Kidney epithelial cell (primary cell): ENCODE measurements at regions not wholly inside any gene's neighbourhood (a gene's known extent, or its start where the extent isn't known, plus 50 kb on each side); places are given as distances from the start of the nearest gene placed in this dataset.

ENCODE experiments used
- DNase-seq: peaks from one replicate; pipeline ENCODE4 v3.0.0-alpha.2; 2010; ENCODE audit warnings: low read depth
- H3K27me3 ChIP-seq: 2 replicates; pipeline ENCODE4 v1.6.0; 2011; ENCODE audit warnings: low read length; ENCODE audit not compliant: control insufficient read depth, insufficient read depth
- H3K36me3 ChIP-seq: 2 replicates; pipeline ENCODE4 v1.5.1; 2011; ENCODE audit warnings: low read length; ENCODE audit not compliant: control insufficient read depth, insufficient read depth
- H3K4me3 ChIP-seq: 2 replicates; pipeline ENCODE4 v1.5.1; 2011; ENCODE audit warnings: low read depth, mild to moderate bottlenecking, control low read depth, low read length
- TF ChIP-seq, protein P1 (sequence below): IDR thresholded peaks from 2 replicates; pipeline ENCODE4 v1.5.1; 2011; ENCODE audit warnings: mild to moderate bottlenecking, moderate library complexity, low read length, control low read depth, inconsistent platforms; ENCODE audit not compliant: insufficient read depth, poor library complexity, severe bottlenecking

DNA sequence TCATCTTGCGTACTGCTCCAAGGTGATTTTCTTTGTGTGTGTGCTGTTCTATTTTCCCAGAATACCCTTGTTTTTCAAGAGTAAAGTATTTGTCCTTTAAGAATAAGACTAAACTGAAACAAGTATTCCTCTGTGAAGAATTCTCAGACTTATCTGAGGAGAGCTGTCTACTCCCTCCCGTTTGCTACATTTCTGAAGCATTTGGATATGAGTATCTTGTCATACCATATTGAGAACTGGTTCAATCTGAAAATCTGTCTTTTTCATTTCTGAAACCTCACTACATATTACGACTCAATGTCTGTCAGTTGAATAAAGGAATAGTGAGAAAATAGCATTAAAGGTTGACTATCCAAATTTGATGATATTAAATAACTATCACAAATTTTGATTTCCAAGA, 159.4 kb downstream of the PMAIP1 start:
- Histone ChIP-seq H3K4me3 (no peak overlapping the region), H3K36me3 (no peaks in the 10 kb centered on the region), H3K27me3 (no peaks in the 10 kb centered on the region)
- no peak for DNase-seq
- TF ChIP-seq, protein P1, sequence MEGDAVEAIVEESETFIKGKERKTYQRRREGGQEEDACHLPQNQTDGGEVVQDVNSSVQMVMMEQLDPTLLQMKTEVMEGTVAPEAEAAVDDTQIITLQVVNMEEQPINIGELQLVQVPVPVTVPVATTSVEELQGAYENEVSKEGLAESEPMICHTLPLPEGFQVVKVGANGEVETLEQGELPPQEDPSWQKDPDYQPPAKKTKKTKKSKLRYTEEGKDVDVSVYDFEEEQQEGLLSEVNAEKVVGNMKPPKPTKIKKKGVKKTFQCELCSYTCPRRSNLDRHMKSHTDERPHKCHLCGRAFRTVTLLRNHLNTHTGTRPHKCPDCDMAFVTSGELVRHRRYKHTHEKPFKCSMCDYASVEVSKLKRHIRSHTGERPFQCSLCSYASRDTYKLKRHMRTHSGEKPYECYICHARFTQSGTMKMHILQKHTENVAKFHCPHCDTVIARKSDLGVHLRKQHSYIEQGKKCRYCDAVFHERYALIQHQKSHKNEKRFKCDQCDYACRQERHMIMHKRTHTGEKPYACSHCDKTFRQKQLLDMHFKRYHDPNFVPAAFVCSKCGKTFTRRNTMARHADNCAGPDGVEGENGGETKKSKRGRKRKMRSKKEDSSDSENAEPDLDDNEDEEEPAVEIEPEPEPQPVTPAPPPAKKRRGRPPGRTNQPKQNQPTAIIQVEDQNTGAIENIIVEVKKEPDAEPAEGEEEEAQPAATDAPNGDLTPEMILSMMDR: no peak

DNA sequence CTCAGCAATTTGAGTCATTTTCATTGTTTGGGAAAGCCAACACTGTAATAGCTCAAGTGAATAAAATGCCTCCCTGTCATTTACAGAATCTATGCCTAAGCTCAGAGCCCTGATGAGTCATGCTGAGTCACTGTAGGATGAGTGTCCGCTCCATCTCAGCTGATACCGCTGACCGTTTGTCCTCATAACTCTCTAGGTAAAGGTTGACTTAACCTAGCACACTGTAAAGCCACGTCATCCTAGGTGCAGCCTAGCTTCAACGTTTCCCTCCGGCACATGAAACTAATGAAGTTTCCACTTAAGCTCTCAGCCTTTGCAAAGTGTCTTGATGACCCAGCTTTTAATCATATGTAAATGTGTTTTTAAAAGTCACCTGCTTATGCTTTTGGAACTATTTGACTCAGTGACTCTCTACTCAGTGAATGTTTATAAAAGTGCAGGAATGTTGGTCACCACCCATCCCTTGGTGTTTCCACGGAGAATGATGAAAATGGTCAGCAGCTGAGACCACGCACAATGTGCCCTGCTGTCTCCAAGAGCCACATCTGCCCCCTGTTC, 154.0 kb downstream of the PMAIP1 start:
- no peaks in the 10 kb centered on the region for H3K36me3 ChIP-seq
- DNase-seq: peak; percentile 98
- H3K4me3 ChIP-seq: no peak overlapping the region
- TF ChIP-seq, protein P1: no peak
- no peaks in the 10 kb centered on the region for H3K27me3 ChIP-seq

DNA sequence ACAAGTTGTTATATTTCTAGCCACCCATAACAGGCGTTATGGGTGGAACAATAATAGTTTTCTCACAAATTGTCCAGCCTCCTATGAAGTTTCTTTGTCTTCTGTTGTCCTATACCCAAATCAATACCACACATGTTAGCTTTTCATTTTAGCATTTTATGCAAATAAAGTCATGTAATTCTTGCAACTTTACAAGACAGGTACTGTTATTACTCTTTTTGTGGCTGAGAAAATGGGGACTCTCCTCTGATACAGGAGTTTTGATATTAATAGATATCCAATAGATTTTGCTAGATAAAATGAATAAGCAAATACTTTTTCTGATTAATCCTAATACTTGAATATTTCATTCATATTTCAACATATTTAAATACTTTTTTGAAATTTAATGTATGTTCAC, 151.0 kb downstream of the PMAIP1 start:
- TF ChIP-seq, protein P1: no peak
- Histone ChIP-seq H3K27me3 (no peaks in the 10 kb centered on the region), H3K36me3 (no peaks in the 10 kb centered on the region), H3K4me3 (no peak overlapping the region)
- DNase-seq: no peak

DNA sequence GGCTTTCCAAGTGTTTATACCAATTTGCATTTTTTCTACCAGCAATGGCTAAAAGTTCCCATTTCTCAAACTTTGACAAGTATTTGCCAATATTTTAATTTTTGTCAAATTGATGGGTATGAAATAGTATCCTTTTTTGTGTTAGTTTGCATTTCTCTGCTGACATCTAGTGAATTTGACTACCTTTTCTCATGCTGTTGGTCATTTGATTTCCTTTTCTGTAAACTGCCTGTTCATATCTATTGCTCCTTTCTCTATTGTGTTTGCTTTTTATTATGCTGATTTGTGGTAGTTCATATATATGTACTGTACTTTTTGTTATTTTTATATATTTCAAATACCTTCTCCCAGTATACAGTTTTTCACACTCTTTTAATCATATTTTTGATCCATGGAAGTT, 149.4 kb downstream of the PMAIP1 start:
- TF ChIP-seq, protein P1: no peak
- Histone ChIP-seq H3K27me3 (no peaks in the 10 kb centered on the region), H3K4me3 (no peak overlapping the region), H3K36me3 (no peaks in the 10 kb centered on the region)
- DNase-seq: no peak

DNA sequence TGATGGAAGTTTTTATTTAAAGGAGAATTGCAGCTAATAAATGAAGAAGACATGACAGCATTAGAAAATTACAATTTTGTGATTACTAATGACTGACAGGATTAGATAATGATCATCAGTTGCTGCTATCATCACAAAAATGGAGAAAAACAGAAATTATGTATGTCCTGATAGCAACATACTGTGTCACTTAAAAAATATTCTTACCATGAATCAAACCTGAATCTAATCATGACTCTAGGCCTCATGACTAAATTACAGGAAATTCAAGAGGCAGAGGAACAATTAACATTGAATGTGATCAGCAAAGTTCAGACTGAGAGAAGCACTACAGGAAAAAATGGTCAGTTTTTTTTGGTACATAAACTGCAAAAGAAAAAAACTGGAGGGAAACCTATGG, 147.8 kb downstream of the PMAIP1 start:
- Histone ChIP-seq H3K4me3 (no peak overlapping the region), H3K36me3 (no peaks in the 10 kb centered on the region), H3K27me3 (no peaks in the 10 kb centered on the region)
- no peak for DNase-seq
- TF ChIP-seq, protein P1: no peak

DNA sequence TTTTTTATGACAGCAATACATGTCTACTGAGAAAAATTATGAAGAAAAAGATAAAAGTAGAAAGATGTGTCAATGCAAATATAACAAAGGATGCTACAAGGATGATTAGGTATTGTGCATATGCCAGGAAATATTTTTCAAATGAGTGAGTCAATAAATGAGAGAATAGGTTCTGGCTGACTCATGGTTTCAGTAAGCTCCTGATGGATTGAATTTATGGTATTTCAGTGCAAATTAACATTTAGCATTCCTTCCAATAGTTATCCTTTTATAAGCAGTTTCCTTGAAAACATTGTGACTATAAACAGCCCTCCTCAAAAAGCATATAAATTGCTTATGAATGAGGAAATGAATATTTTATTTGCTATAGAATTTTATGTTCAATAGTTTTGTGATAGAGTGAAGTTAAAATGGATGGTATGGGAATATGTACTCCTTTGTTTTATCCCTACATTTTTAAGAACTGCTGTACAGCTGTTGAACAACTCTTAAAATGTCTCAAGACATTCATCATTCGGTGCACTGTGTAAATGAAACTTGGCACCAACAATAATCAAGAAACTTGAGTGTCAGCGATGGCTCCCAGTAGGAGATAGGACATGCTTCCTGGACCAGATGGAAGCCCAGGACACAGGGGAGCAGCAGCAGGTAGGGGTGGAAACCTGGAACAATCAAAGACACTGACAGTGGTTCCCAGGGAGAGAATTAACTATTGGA, 144.7 kb downstream of the PMAIP1 start:
- Histone ChIP-seq H3K27me3 (no peaks in the 10 kb centered on the region), H3K36me3 (no peaks in the 10 kb centered on the region), H3K4me3 (no peak overlapping the region)
- peak; percentile 31 for DNase-seq
- TF ChIP-seq, protein P1: no peak
